GM12878 (cell line): ENCODE measurements at regions not wholly inside any gene's neighbourhood (a gene's known extent, or its start where the extent isn't known, plus 50 kb on each side); places are given as distances from the start of the nearest gene placed in this dataset.

ENCODE experiments used
- ATAC-seq: fragments of 200-7000 bp; cut with Tn5 transposase; 3 replicates; pipeline ENCODE4 v1.9.1; 2020; ENCODE audit warnings: mild to moderate bottlenecking, moderate library complexity
- BruUV-seq: library from RNA; stranded (reverse); fragments of 400-500 nt; replicated peaks from 2 replicates; lab custom pipeline; 2021; lab: Mats Ljungman, UMichigan
- CTCF ChIA-PET: fragments of 300-600 bp; sonication (Branson Sonifier 250); formaldehyde crosslinking; extraction: SDS; loops from one replicate; lab custom pipeline; 2021; ENCODE audit warnings: inconsistent platforms; lab: Yijun Ruan, JAX
- POLR2A ChIA-PET: fragments of 350-600 bp; formaldehyde crosslinking; extraction: SDS; loops from one replicate; lab custom pipeline; 2021; ENCODE audit warnings: inconsistent platforms; lab: Charles Lee
- RAD21 ChIA-PET: fragments of 300-600 bp; sonication (Branson Sonifier 250); formaldehyde crosslinking; loops from one replicate; lab custom pipeline; 2023; ENCODE audit warnings: antibody characterized with exemption; ENCODE audit not compliant: unreplicated experiment; lab: Charles Lee
- SMC1A ChIA-PET: fragments of 300-600 bp; sonication (Branson Sonifier 250); formaldehyde crosslinking; loops from one replicate; lab custom pipeline; 2023; ENCODE audit not compliant: unreplicated experiment, uncharacterized antibody; lab: Charles Lee
- DNase-seq: peaks from one replicate; pipeline ENCODE4 v3.0.0-alpha.2; 2011; ENCODE audit warnings: low read depth, low spot score
- FAIRE-seq: peaks from 3 replicates; lab custom pipeline; 2011; peaks lifted over from hg19 to GRCh38; lab: Jason Lieb, UNC
- H2AFZ ChIP-seq: 2 replicates; pipeline ENCODE4 v1.6.0; 2011; ENCODE audit warnings: low read depth, low read length, control low read depth; ENCODE audit not compliant: control insufficient read depth
- H3K27ac ChIP-seq: 2 replicates; pipeline ENCODE4 v1.5.1; 2011; ENCODE audit warnings: control low read depth; ENCODE audit not compliant: control insufficient read depth, insufficient read depth
- H3K27me3 ChIP-seq, 2 experiments: replicated peaks in 1 of 2; 2 replicates each; pipeline versions ENCODE4 v1.6.0 to v1.6.1; 2011; ENCODE audit warnings: low read length in 1 of 2; ENCODE audit not compliant: control insufficient read depth in 2 of 2, insufficient read depth in 2 of 2
- H3K36me3 ChIP-seq, 2 experiments: 2 replicates each; pipeline ENCODE4 v1.5.1; 2011; ENCODE audit warnings: low read length in 1 of 2; ENCODE audit not compliant: control insufficient read depth in 2 of 2, insufficient read depth in 2 of 2
- H3K4me1 ChIP-seq: 2 replicates; pipeline ENCODE4 v1.6.1; 2011; ENCODE audit warnings: mild to moderate bottlenecking, low read length, moderate library complexity, mixed read lengths; ENCODE audit not compliant: control insufficient read depth, insufficient read depth
- H3K4me2 ChIP-seq: 2 replicates; pipeline ENCODE4 v1.6.0; 2011; ENCODE audit warnings: control low read depth; ENCODE audit not compliant: control insufficient read depth, insufficient read depth
- H3K4me3 ChIP-seq: fragments of 200-600 bp; sonication (generic); 2 replicates; pipeline ENCODE4 v1.5.1; 2016
- H3K79me2 ChIP-seq: 2 replicates; pipeline ENCODE4 v1.6.0; 2011; ENCODE audit warnings: low read length; ENCODE audit not compliant: control insufficient read depth, insufficient read depth
- H3K9ac ChIP-seq: 2 replicates; pipeline ENCODE4 v1.8.0; 2011; ENCODE audit warnings: low read length, control low read depth, mixed read lengths; ENCODE audit not compliant: control insufficient read depth, insufficient read depth
- H3K9me3 ChIP-seq: replicated peaks from 3 replicates; pipeline ENCODE4 v1.5.1; 2011; ENCODE audit warnings: mild to moderate bottlenecking, low read length; ENCODE audit not compliant: control insufficient read depth, insufficient read depth
- H4K20me1 ChIP-seq: 2 replicates; pipeline ENCODE4 v1.6.0; 2011; ENCODE audit not compliant: control insufficient read depth, insufficient read depth
- DPF2 ChIP-seq: fragments of 450-650 bp; IDR thresholded peaks from 2 replicates; pipeline ENCODE4 v1.6.1; 2017; ENCODE audit warnings: mild to moderate bottlenecking
- EZH2 ChIP-seq: IDR thresholded peaks from 2 replicates; pipeline ENCODE4 v1.6.1; 2012; ENCODE audit warnings: low read depth, mild to moderate bottlenecking, control low read depth, inconsistent platforms, low read length, borderline replicate concordance; ENCODE audit not compliant: control insufficient read depth
- HDGF ChIP-seq: fragments of 450-650 bp; IDR thresholded peaks from 2 replicates; pipeline ENCODE4 v1.6.1; 2016; ENCODE audit warnings: antibody characterized with exemption
- IKZF1 ChIP-seq: fragments of 450-650 bp; conservative IDR thresholded peaks from 2 replicates; pipeline ENCODE4 v1.6.1; 2017; ENCODE audit warnings: antibody characterized with exemption, mild to moderate bottlenecking
- IRF4 ChIP-seq: IDR thresholded peaks from 2 replicates; pipeline ENCODE4 v1.6.1; 2011; ENCODE audit warnings: low read depth, low read length
- JUNB ChIP-seq: IDR thresholded peaks from 2 replicates; pipeline ENCODE4 v1.6.1; 2016; ENCODE audit warnings: antibody characterized with exemption, mild to moderate bottlenecking
- MEF2A ChIP-seq: IDR thresholded peaks from 2 replicates; pipeline ENCODE4 v1.6.1; 2011; ENCODE audit warnings: low read depth, mild to moderate bottlenecking, low read length, moderate library complexity; ENCODE audit not compliant: insufficient read depth
- MXI1 ChIP-seq: fragments of 150-350 bp; IDR thresholded peaks from 2 replicates; pipeline ENCODE4 v1.6.1; 2011; ENCODE audit warnings: low read depth, mild to moderate bottlenecking, inconsistent platforms, low read length, improper control_type of control experiment
- RAD21 ChIP-seq: IDR thresholded peaks from 2 replicates; pipeline ENCODE4 v1.6.1; 2011; ENCODE audit warnings: mild to moderate bottlenecking, low read depth, low read length, moderate library complexity; ENCODE audit not compliant: insufficient read depth
- RCOR1 ChIP-seq: conservative IDR thresholded peaks from 2 replicates; pipeline ENCODE4 v1.6.1; 2012; ENCODE audit warnings: low read depth, low read length, improper control_type of control experiment
- RELB ChIP-seq: fragments of 450-650 bp; IDR thresholded peaks from 2 replicates; pipeline ENCODE4 v1.6.1; 2017; ENCODE audit warnings: low read depth, mild to moderate bottlenecking, moderate library complexity
- SIN3A ChIP-seq: IDR thresholded peaks from 2 replicates; pipeline ENCODE4 v1.6.1; 2012; ENCODE audit warnings: low read depth, low read length, improper control_type of control experiment
- ZNF622 ChIP-seq: fragments of 450-650 bp; IDR thresholded peaks from 2 replicates; pipeline ENCODE4 v1.6.1; 2017; ENCODE audit warnings: mild to moderate bottlenecking, inconsistent platforms
- WGBS: methylation state at CpG from one replicate; pipeline ENCODE4 v1.1.6; 2016; ENCODE audit warnings: low lambda C conversion rate; ENCODE audit not compliant: insufficient replicate concordance, insufficient coverage; ENCODE audit errors: missing lambda C conversion rate; 5-methylcytosine and 5-hydroxymethylcytosine counted together
- in situ Hi-C: fragments of 300-500 bp; cut with MboI; formaldehyde crosslinking; loops from 9 replicates; pipeline ENCODE4 v1.14.3; 2018; ENCODE audit warnings: mixed read lengths
- intact Hi-C: fragments of 100-400 bp; cut with micrococcal nuclease; formaldehyde crosslinking; loops from one replicate; pipeline ENCODE4 v1.14.2; 2022; ENCODE audit not compliant: unreplicated experiment
- TF ChIP-seq, protein P1 (sequence below): fragments of 450-650 bp; IDR thresholded peaks from 2 replicates; pipeline ENCODE4 v1.6.1; 2017; ENCODE audit warnings: antibody characterized with exemption, mild to moderate bottlenecking, moderate library complexity
- TF ChIP-seq, protein P2 (sequence below): fragments of 450-650 bp; IDR thresholded peaks from 2 replicates; pipeline ENCODE4 v1.6.1; 2017; ENCODE audit warnings: mild to moderate bottlenecking, low read depth, inconsistent platforms; ENCODE audit not compliant: poor library complexity, severe bottlenecking

GRCh38 chr1:181179987-181180365 is 91.5 kb downstream of the IER5 start (continued):
- TF ChIP-seq JUNB (no peak), RCOR1 (no peak), MEF2A (no peak), SIN3A (peak; percentile 61; the same call in 1 of the 2 replicates), IKZF1 (no peak), RELB (peak; percentile 14; the same call in 1 of the 2 replicates), EZH2 (no peak), RAD21 (no peak)

- BruUV-seq = no TSS peak
- CTCF ChIA-PET = interaction anchor here (0.9 to 2.6 kb wide), 7 partner anchors 9 to 665 kb away, joined by 3 to 12 read pairs (median 5); no protein-coding TSS in a partner anchor
- Histone ChIP-seq H3K9me3 (no peaks in the 10 kb centered on the region), H3K4me3 (no peak overlapping the region), H3K9ac (no peak overlapping the region; the same call in 1 of the 2 replicates), H4K20me1 (no peaks in the 10 kb centered on the region; the same call in 1 of the 2 replicates), H2AFZ (no peak overlapping the region), H3K27me3 (no peaks in the 10 kb centered on the region; a peak in 1 of 4 replicates), H3K4me1 (peaks cover 12% of the 10 kb centered on the region), H3K27ac (no peak overlapping the region), H3K36me3 (no peaks in the 10 kb centered on the region), H3K79me2 (no peaks in the 10 kb centered on the region), H3K4me2 (no peak overlapping the region)
- FAIRE-seq (no peak), ATAC-seq (no peak; the same call in 1 of the 3 replicates), DNase-seq (no peak)
- POLR2A ChIA-PET = interaction anchor here (0.7 kb wide), 1 partner anchor 30 kb away, joined by 3 read pairs; no protein-coding TSS in a partner anchor
- WGBS = 54% methylated on average over 11 of the region's 11 CpGs
- RAD21 ChIA-PET = interaction anchor here (0.9 to 1.3 kb wide), 4 partner anchors 13 to 249 kb away, joined by 3 to 4 read pairs (median 4); no protein-coding TSS in a partner anchor
- in situ Hi-C loops (loop anchor here (10.0 kb wide), 1 partner anchor 764 kb away; no protein-coding TSS in a partner anchor), intact Hi-C loops (no loop called here)
- SMC1A ChIA-PET = interaction anchor here (0.7 to 1.3 kb wide), 4 partner anchors 9 to 249 kb away, joined by 3 to 5 read pairs (median 3); no protein-coding TSS in a partner anchor
- TF ChIP-seq, protein P1, sequence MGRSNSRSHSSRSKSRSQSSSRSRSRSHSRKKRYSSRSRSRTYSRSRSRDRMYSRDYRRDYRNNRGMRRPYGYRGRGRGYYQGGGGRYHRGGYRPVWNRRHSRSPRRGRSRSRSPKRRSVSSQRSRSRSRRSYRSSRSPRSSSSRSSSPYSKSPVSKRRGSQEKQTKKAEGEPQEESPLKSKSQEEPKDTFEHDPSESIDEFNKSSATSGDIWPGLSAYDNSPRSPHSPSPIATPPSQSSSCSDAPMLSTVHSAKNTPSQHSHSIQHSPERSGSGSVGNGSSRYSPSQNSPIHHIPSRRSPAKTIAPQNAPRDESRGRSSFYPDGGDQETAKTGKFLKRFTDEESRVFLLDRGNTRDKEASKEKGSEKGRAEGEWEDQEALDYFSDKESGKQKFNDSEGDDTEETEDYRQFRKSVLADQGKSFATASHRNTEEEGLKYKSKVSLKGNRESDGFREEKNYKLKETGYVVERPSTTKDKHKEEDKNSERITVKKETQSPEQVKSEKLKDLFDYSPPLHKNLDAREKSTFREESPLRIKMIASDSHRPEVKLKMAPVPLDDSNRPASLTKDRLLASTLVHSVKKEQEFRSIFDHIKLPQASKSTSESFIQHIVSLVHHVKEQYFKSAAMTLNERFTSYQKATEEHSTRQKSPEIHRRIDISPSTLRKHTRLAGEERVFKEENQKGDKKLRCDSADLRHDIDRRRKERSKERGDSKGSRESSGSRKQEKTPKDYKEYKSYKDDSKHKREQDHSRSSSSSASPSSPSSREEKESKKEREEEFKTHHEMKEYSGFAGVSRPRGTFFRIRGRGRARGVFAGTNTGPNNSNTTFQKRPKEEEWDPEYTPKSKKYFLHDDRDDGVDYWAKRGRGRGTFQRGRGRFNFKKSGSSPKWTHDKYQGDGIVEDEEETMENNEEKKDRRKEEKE = no peak
- TF ChIP-seq MXI1 (no peak), IRF4 (no peak), DPF2 (no peak), ZNF622 (no peak), HDGF (no peak)
- TF ChIP-seq, protein P2, sequence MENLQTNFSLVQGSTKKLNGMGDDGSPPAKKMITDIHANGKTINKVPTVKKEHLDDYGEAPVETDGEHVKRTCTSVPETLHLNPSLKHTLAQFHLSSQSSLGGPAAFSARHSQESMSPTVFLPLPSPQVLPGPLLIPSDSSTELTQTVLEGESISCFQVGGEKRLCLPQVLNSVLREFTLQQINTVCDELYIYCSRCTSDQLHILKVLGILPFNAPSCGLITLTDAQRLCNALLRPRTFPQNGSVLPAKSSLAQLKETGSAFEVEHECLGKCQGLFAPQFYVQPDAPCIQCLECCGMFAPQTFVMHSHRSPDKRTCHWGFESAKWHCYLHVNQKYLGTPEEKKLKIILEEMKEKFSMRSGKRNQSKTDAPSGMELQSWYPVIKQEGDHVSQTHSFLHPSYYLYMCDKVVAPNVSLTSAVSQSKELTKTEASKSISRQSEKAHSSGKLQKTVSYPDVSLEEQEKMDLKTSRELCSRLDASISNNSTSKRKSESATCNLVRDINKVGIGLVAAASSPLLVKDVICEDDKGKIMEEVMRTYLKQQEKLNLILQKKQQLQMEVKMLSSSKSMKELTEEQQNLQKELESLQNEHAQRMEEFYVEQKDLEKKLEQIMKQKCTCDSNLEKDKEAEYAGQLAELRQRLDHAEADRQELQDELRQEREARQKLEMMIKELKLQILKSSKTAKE = no peak
Observed at GRCh38 chr1:181180407-181181031, 92.0 kb downstream of the IER5 start.
